B cell (primary cell): ENCODE measurements at regions not wholly inside any gene's neighbourhood (a gene's known extent, or its start where the extent isn't known, plus 50 kb on each side); places are given as distances from the start of the nearest gene placed in this dataset.

Source experiments
- ATAC-seq: fragments of 200-7000 bp; cut with Tn5 transposase; one replicate; pipeline ENCODE4 v1.10.0; 2021; ENCODE audit warnings: low read depth, mild to moderate bottlenecking, moderate number of reproducible peaks, moderate library complexity
- CTCF ChIA-PET: fragments of 350-600 bp; sonication (Branson Sonifier 250); formaldehyde crosslinking; loops from one replicate; lab custom pipeline; 2021; ENCODE audit warnings: antibody characterized with exemption, inconsistent platforms; lab: Charles Lee
- POLR2A ChIA-PET: fragments of 350-600 bp; sonication (Branson Sonifier 250); formaldehyde crosslinking; loops from one replicate; lab custom pipeline; 2021; ENCODE audit warnings: antibody characterized with exemption; lab: Charles Lee
- DNase-seq: peaks from one replicate; pipeline ENCODE4 v3.0.0; 2013
- H2AFZ ChIP-seq: 2 replicates; pipeline ENCODE4 v1.6.1; 2012; ENCODE audit warnings: mild to moderate bottlenecking, low read depth, low read length; ENCODE audit not compliant: insufficient read depth, poor library complexity, severe bottlenecking
- H3K27ac ChIP-seq, 2 donors: 1 replicate in 1 of 2; 2 replicates in 1 of 2; pipeline ENCODE4 v1.5.1; 2012 to 2013; ENCODE audit warnings: low read length in 2 of 2, mild to moderate bottlenecking in 2 of 2, moderate library complexity in 1 of 2
- H3K27me3 ChIP-seq, 4 experiments: fragments of 200-600 bp in 1 of 4; sonication (generic) in 1 of 4; replicated peaks in 1 of 4; 1 replicate in 2 of 4; 2 replicates in 2 of 4; pipeline versions ENCODE4 v1.6.1 to v1.7.0; 2013 to 2016; ENCODE audit warnings: low read length in 3 of 4, mild to moderate bottlenecking in 2 of 4, mixed read lengths in 1 of 4, moderate library complexity in 1 of 4; ENCODE audit not compliant: insufficient read depth in 4 of 4, control insufficient read depth in 3 of 4; ENCODE audit errors: control extremely low read depth in 1 of 4
- H3K36me3 ChIP-seq, 2 experiments: replicated peaks in 1 of 2; 1 replicate in 1 of 2; 2 replicates in 1 of 2; pipeline versions ENCODE4 v1.6.1 to v1.7.1; 2013; ENCODE audit warnings: low read length in 1 of 2; ENCODE audit not compliant: insufficient read depth in 2 of 2, control insufficient read depth in 1 of 2; ENCODE audit errors: control extremely low read depth in 1 of 2, extremely low read depth in 1 of 2
- H3K4me1 ChIP-seq, 2 donors: fragments of 200-600 bp in 1 of 2; sonication (generic) in 1 of 2; 1 replicate in 1 of 2; 2 replicates in 1 of 2; pipeline versions ENCODE4 v1.5.1 to v1.6.1; 2013 to 2017; ENCODE audit warnings: low read length in 2 of 2; ENCODE audit not compliant: control insufficient read depth in 2 of 2, insufficient read depth in 2 of 2
- H3K4me2 ChIP-seq: replicated peaks from 2 replicates; pipeline ENCODE3; 2012; ENCODE audit warnings: mild to moderate bottlenecking, low read depth, low read length; ENCODE audit not compliant: poor library complexity, severe bottlenecking
- H3K4me3 ChIP-seq, 5 experiments: fragments of 200-600 bp in 1 of 5; sonication (generic) in 1 of 5; 1 replicate in 3 of 5; 2 replicates in 2 of 5; pipeline versions ENCODE4 v1.5.1 to v1.7.0; 2011 to 2016; ENCODE audit warnings: low read length in 4 of 5, mild to moderate bottlenecking in 4 of 5, low read depth in 2 of 5, control low read depth in 1 of 5, moderate library complexity in 1 of 5; ENCODE audit not compliant: insufficient read depth in 1 of 5; ENCODE audit errors: control extremely low read depth in 1 of 5, extremely low read depth in 1 of 5
- H3K79me2 ChIP-seq: fragments of 200-600 bp; sonication (generic); one replicate; pipeline ENCODE4 v1.6.0; 2016; ENCODE audit warnings: low read length; ENCODE audit not compliant: control insufficient read depth, insufficient read depth
- H3K9ac ChIP-seq: fragments of 200-600 bp; sonication (generic); 2 replicates; pipeline ENCODE4 v1.6.1; 2017; ENCODE audit warnings: mild to moderate bottlenecking, low read length, moderate library complexity
- H3K9me3 ChIP-seq, 3 donors: one replicate each; pipeline versions ENCODE4 v1.6.1 to v1.7.1; 2013; ENCODE audit warnings: low read length in 2 of 3; ENCODE audit not compliant: control insufficient read depth in 2 of 3, insufficient read depth in 1 of 3; ENCODE audit errors: control extremely low read depth in 1 of 3
- H4K20me1 ChIP-seq: 2 replicates; pipeline ENCODE4 v1.6.0; 2012; ENCODE audit warnings: mild to moderate bottlenecking, low read length; ENCODE audit not compliant: insufficient read depth, control insufficient read depth, poor library complexity, severe bottlenecking
- H3K27ac Mint-ChIP-seq: one replicate; pipeline ENCODE4 v1.8.0; 2021; ENCODE audit warnings: mixed read lengths
- H3K27me3 Mint-ChIP-seq: one replicate; pipeline ENCODE4 v1.8.0; 2021; ENCODE audit warnings: mixed read lengths
- H3K4me1 Mint-ChIP-seq: one replicate; pipeline ENCODE4 v1.8.0; 2021; ENCODE audit warnings: mixed read lengths
- H3K4me3 Mint-ChIP-seq: one replicate; pipeline ENCODE4 v1.8.0; 2021; ENCODE audit warnings: mixed read lengths
- H3K9me3 Mint-ChIP-seq: one replicate; pipeline ENCODE4 v1.8.0; 2022; ENCODE audit warnings: mixed read lengths; ENCODE audit not compliant: insufficient read depth
- CTCF ChIP-seq: fragments of 200-600 bp; IDR thresholded peaks from one replicate; pipeline ENCODE4 v1.8.0; 2022; ENCODE audit warnings: antibody characterized with exemption, mild to moderate bottlenecking
- EZH2 ChIP-seq: IDR thresholded peaks from 2 replicates; pipeline ENCODE4 v1.6.1; 2012; ENCODE audit warnings: borderline replicate concordance, low read depth, mild to moderate bottlenecking, moderate library complexity, low read length; ENCODE audit not compliant: insufficient read depth, poor library complexity, severe bottlenecking
- WGBS: methylation state at CpG from one replicate; pipeline ENCODE4 v1.1.5; 2013; ENCODE audit warnings: missing lambda C conversion rate; ENCODE audit not compliant: insufficient coverage; 5-methylcytosine and 5-hydroxymethylcytosine counted together
- intact Hi-C: fragments of 100-400 bp; cut with micrococcal nuclease; formaldehyde crosslinking; loops from one replicate; pipeline ENCODE4 v1.10.0; 2022

- no peaks in the 10 kb centered on the region for H3K27me3 ChIP-seq
- Mint-ChIP-seq H3K4me1 (no peaks in the 10 kb centered on the region), H3K4me3 (no peak overlapping the region), H3K27ac (no peak overlapping the region), H3K27me3 (no peaks in the 10 kb centered on the region), H3K9me3 (no peaks in the 10 kb centered on the region)
- peaks cover 0 to 3% (median 0%) of the 10 kb centered on the region in 3 donors for H3K9me3 ChIP-seq
- H3K4me1 ChIP-seq, result no peaks in the 10 kb centered on the region
- no peak overlapping the region for H3K9ac ChIP-seq
- DNase-seq (no peak), ATAC-seq (no peak)
- WGBS, result 80% methylated on average over 1 of the region's 3 CpGs
- ChIA-PET POLR2A (no interaction called here), CTCF (no interaction called here)
- no peak overlapping the region for H3K4me3 ChIP-seq
- intact Hi-C loops, result no loop called here
- TF ChIP-seq EZH2 (no peak), CTCF (no peak)
- H3K27ac ChIP-seq, result no peak overlapping the region
- no peak overlapping the region for H3K4me2 ChIP-seq
- no peaks in the 10 kb centered on the region for H3K79me2 ChIP-seq
- H4K20me1 ChIP-seq, result no peaks in the 10 kb centered on the region
- no peaks in the 10 kb centered on the region for H3K36me3 ChIP-seq
- H2AFZ ChIP-seq, result no peak overlapping the region
Measured at GRCh38 chr2:83394134-83394904, 1064.8 kb downstream of the SUCLG1 start.

GRCh38 chr2:83388804-83389203 is 1070.3 kb downstream of the SUCLG1 start:
- Histone ChIP-seq H3K27ac (no peak overlapping the region), H3K36me3 (no peaks in the 10 kb centered on the region), H3K4me1 (no peaks in the 10 kb centered on the region), H3K4me3 (no peak overlapping the region), H2AFZ (no peak overlapping the region), H3K79me2 (no peaks in the 10 kb centered on the region), H4K20me1 (no peaks in the 10 kb centered on the region), H3K9me3 (peaks cover 0 to 3% (median 0%) of the 10 kb centered on the region in 3 donors), H3K4me2 (no peak overlapping the region), H3K9ac (no peak overlapping the region), H3K27me3 (no peaks in the 10 kb centered on the region)
- no peak overlapping the region for H3K4me3 Mint-ChIP-seq
- POLR2A ChIA-PET, result no interaction called here
- no peaks in the 10 kb centered on the region for H3K9me3 Mint-ChIP-seq
- no peak overlapping the region for H3K27ac Mint-ChIP-seq
- no peaks in the 10 kb centered on the region for H3K27me3 Mint-ChIP-seq
- no CpG with 5 or more reads among the region's 1 CpG for WGBS
- CTCF ChIA-PET, result no interaction called here
- no peak for ATAC-seq
- intact Hi-C loops, result no loop called here
- no peaks in the 10 kb centered on the region for H3K4me1 Mint-ChIP-seq
- TF ChIP-seq CTCF (no peak), EZH2 (no peak)
- no peak for DNase-seq
